CD8-positive, alpha-beta memory T cell (primary cell): ENCODE measurements at regions not wholly inside any gene's neighbourhood (a gene's known extent, or its start where the extent isn't known, plus 50 kb on each side); places are given as distances from the start of the nearest gene placed in this dataset.

Experiments used
- CTCF ChIA-PET: fragments of 350-600 bp; sonication (Branson Sonifier 250); formaldehyde crosslinking; loops from one replicate; lab custom pipeline; 2021; ENCODE audit warnings: antibody characterized with exemption; lab: Charles Lee
- POLR2A ChIA-PET: fragments of 350-600 bp; sonication (Branson Sonifier 250); formaldehyde crosslinking; loops from one replicate; lab custom pipeline; 2021; ENCODE audit warnings: antibody characterized with exemption; lab: Charles Lee
- DNase-seq, 5 donors: peaks; one replicate each; pipeline versions ENCODE4 v3.0.0 to v3.0.0-alpha.2; 2020 to 2022; ENCODE audit warnings: mixed read lengths in 1 of 5
- H3K27ac ChIP-seq: one replicate; pipeline ENCODE4 v1.7.0; 2013; ENCODE audit warnings: low read depth, mild to moderate bottlenecking, low read length, moderate library complexity
- H3K27me3 ChIP-seq: 2 replicates; pipeline ENCODE4 v1.7.0; 2013; ENCODE audit warnings: low read length, mild to moderate bottlenecking; ENCODE audit not compliant: insufficient read depth, poor library complexity, severe bottlenecking
- H3K36me3 ChIP-seq: 2 replicates; pipeline ENCODE4 v1.7.0; 2013; ENCODE audit warnings: mild to moderate bottlenecking, low read length, moderate library complexity; ENCODE audit not compliant: insufficient read depth
- H3K4me1 ChIP-seq: 2 replicates; pipeline ENCODE4 v1.7.0; 2013; ENCODE audit warnings: mild to moderate bottlenecking, low read length, moderate library complexity; ENCODE audit not compliant: insufficient read depth
- H3K4me3 ChIP-seq: 2 replicates; pipeline ENCODE4 v1.7.0; 2013; ENCODE audit warnings: mild to moderate bottlenecking, low read length
- H3K9me3 ChIP-seq: 2 replicates; pipeline ENCODE4 v1.7.0; 2013; ENCODE audit warnings: mild to moderate bottlenecking, low read length
- H3K27ac Mint-ChIP-seq, 8 donors: one replicate each; pipeline ENCODE4 v1.8.0; 2020 to 2021; ENCODE audit warnings: mixed read lengths in 8 of 8, mild to moderate bottlenecking in 6 of 8, inconsistent platforms in 3 of 8, moderate library complexity in 3 of 8
- H3K27me3 Mint-ChIP-seq, 2 donors: one replicate each; pipeline ENCODE4 v1.8.0; 2020 to 2021; ENCODE audit warnings: mixed read lengths in 2 of 2, mild to moderate bottlenecking in 1 of 2, moderate library complexity in 1 of 2
- H3K36me3 Mint-ChIP-seq, 3 donors: one replicate each; pipeline ENCODE4 v1.8.0; 2020 to 2021; ENCODE audit warnings: mixed read lengths in 3 of 3, inconsistent platforms in 1 of 3, mild to moderate bottlenecking in 1 of 3
- H3K4me1 Mint-ChIP-seq, 3 donors: one replicate each; pipeline ENCODE4 v1.8.0; 2020 to 2021; ENCODE audit warnings: mixed read lengths in 3 of 3, inconsistent platforms in 1 of 3, mild to moderate bottlenecking in 1 of 3
- H3K4me3 Mint-ChIP-seq, 7 donors: one replicate each; pipeline ENCODE4 v1.8.0; 2020 to 2021; ENCODE audit warnings: mixed read lengths in 7 of 7, mild to moderate bottlenecking in 6 of 7, moderate library complexity in 4 of 7, inconsistent platforms in 2 of 7
- H3K9me3 Mint-ChIP-seq, 5 donors: one replicate each; pipeline ENCODE4 v1.8.0; 2020 to 2022; ENCODE audit warnings: mixed read lengths in 5 of 5, mild to moderate bottlenecking in 3 of 5, moderate library complexity in 2 of 5, inconsistent platforms in 1 of 5

GRCh38 chr7:138169441-138169851, 93.2 kb downstream of the AKR1D1 start:
- no peak overlapping the region for H3K27ac Mint-ChIP-seq
- H3K36me3 ChIP-seq = no peaks in the 10 kb centered on the region
- peaks cover 0 to 10% (median 0%) of the 10 kb centered on the region in 3 donors for H3K36me3 Mint-ChIP-seq
- H3K27ac ChIP-seq = no peak overlapping the region
- H3K4me3 Mint-ChIP-seq = no peak overlapping the region
- no peak overlapping the region for H3K4me3 ChIP-seq
- H3K27me3 Mint-ChIP-seq = peaks cover 13 to 55% of the 10 kb centered on the region in 2 donors
- no peaks in the 10 kb centered on the region for H3K27me3 ChIP-seq
- ChIA-PET CTCF (no interaction called here), POLR2A (no interaction called here)
- no peaks in the 10 kb centered on the region for H3K4me1 ChIP-seq
- peaks cover 2 to 20% (median 15%) of the 10 kb centered on the region in 5 donors for H3K9me3 Mint-ChIP-seq
- no peaks in the 10 kb centered on the region for H3K9me3 ChIP-seq
- H3K4me1 Mint-ChIP-seq = no peaks in the 10 kb centered on the region
- no peak for DNase-seq

- ChIA-PET CTCF (interaction anchor here (1.5 kb wide), 1 partner anchor 568 kb away, joined by 4 read pairs; no protein-coding TSS in a partner anchor), POLR2A (no interaction called here)
- Mint-ChIP-seq H3K4me3 (no peak overlapping the region), H3K36me3 (peaks cover 0 to 4% (median 0%) of the 10 kb centered on the region in 3 donors), H3K4me1 (no peaks in the 10 kb centered on the region), H3K27ac (no peak overlapping the region), H3K27me3 (peaks cover 13 to 58% of the 10 kb centered on the region in 2 donors), H3K9me3 (peaks cover 2 to 14% (median 8%) of the 10 kb centered on the region in 5 donors)
- no peaks in the 10 kb centered on the region for H3K4me1 ChIP-seq
- H3K27ac ChIP-seq = no peak overlapping the region
- H3K4me3 ChIP-seq = no peak overlapping the region
- no peaks in the 10 kb centered on the region for H3K27me3 ChIP-seq
- H3K9me3 ChIP-seq = no peaks in the 10 kb centered on the region
- no peak for DNase-seq
- no peaks in the 10 kb centered on the region for H3K36me3 ChIP-seq
These were observed 94.0 kb downstream of the AKR1D1 start for GRCh38 chr7:138170298-138170697.

DNA sequence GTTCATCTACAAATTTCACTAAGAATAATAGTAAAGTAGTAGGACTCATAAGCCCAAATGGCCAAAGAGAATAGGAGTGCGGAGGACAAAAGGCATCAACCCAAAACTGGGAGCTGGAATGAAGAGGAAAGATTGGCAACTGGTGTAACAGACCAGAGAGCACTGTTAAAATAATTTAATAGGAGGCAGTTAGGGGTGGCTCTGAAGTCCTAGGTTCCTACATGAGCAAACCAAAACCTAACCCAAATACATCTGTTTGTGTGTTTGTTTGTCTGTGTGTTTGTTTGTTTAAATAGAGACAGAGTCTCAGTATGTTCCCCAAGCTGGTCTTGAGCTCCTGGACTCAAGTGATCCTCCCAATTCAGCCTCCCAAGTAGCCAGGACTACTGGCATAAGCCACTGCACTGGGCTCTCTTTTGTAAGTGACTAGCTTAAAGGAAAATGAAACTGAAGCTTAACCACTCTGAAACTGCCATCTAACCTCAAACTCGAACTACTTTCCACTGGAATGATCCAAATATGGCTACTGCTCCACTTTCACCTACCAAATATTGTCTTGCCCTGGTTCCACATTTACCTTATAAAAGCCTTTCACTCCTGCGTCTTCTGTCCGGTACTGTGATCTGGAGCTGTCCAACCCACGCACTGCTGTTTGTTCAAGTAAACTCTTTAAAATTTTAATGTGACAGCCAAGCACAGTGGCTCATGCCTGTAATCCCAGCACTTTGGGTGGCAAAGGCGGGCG, 94.9 kb downstream of the AKR1D1 start:
- H3K9me3 ChIP-seq = no peaks in the 10 kb centered on the region
- POLR2A ChIA-PET = no interaction called here
- H3K4me1 Mint-ChIP-seq = no peaks in the 10 kb centered on the region
- H3K36me3 Mint-ChIP-seq = peaks cover 0 to 4% (median 0%) of the 10 kb centered on the region in 3 donors
- H3K27ac ChIP-seq = no peak overlapping the region
- CTCF ChIA-PET = interaction anchor here (1.5 kb wide), 1 partner anchor 567 kb away, joined by 4 read pairs; no protein-coding TSS in a partner anchor
- no peak overlapping the region for H3K27ac Mint-ChIP-seq
- DNase-seq = no peak
- peaks cover 0 to 10% (median 4%) of the 10 kb centered on the region in 5 donors for H3K9me3 Mint-ChIP-seq
- H3K27me3 Mint-ChIP-seq = peaks cover 13 to 58% of the 10 kb centered on the region in 2 donors
- H3K36me3 ChIP-seq = no peaks in the 10 kb centered on the region
- no peaks in the 10 kb centered on the region for H3K4me1 ChIP-seq
- H3K4me3 Mint-ChIP-seq = no peak overlapping the region
- no peak overlapping the region for H3K4me3 ChIP-seq
- no peaks in the 10 kb centered on the region for H3K27me3 ChIP-seq

DNA sequence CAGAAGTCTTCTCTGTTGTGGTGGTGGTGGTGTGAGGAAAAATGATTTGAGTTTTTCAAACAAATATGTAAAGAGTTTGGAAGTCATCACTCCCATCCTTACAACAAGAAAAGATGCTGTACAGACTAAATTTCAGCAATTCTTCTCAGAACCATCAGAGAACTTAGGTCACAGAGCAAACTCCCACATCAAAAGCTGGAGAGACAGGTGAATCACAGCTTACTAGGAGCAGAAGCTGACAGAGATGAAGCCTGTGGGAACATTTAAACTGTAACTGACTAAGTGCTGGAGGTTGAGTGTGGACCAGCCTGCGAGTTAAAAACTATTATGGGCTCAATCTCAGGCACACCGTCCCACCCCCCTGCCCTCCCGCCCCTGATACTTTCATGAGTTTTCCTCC, 97.3 kb downstream of the AKR1D1 start:
- POLR2A ChIA-PET = no interaction called here
- Mint-ChIP-seq H3K9me3 (peaks cover 0 to 10% (median 4%) of the 10 kb centered on the region in 5 donors), H3K36me3 (no peaks in the 10 kb centered on the region), H3K4me1 (no peaks in the 10 kb centered on the region), H3K27ac (no peak overlapping the region), H3K4me3 (no peak overlapping the region), H3K27me3 (peaks cover 11 to 36% of the 10 kb centered on the region in 2 donors)
- CTCF ChIA-PET = no interaction called here
- Histone ChIP-seq H3K36me3 (no peaks in the 10 kb centered on the region), H3K27ac (no peak overlapping the region), H3K9me3 (no peaks in the 10 kb centered on the region), H3K4me3 (no peak overlapping the region), H3K27me3 (no peaks in the 10 kb centered on the region), H3K4me1 (no peaks in the 10 kb centered on the region)
- DNase-seq = no peak

GRCh38 chr7:138176060-138176459, 99.8 kb downstream of the AKR1D1 start:
- Mint-ChIP-seq H3K27ac (no peak overlapping the region), H3K9me3 (peaks cover 0 to 10% (median 4%) of the 10 kb centered on the region in 5 donors), H3K27me3 (peaks cover 8 to 15% of the 10 kb centered on the region in 2 donors), H3K36me3 (no peaks in the 10 kb centered on the region), H3K4me3 (no peak overlapping the region), H3K4me1 (no peaks in the 10 kb centered on the region)
- DNase-seq = no peak
- CTCF ChIA-PET = no interaction called here
- Histone ChIP-seq H3K27ac (no peak overlapping the region), H3K4me3 (no peak overlapping the region), H3K36me3 (no peaks in the 10 kb centered on the region), H3K9me3 (no peaks in the 10 kb centered on the region), H3K27me3 (no peaks in the 10 kb centered on the region), H3K4me1 (no peaks in the 10 kb centered on the region)
- POLR2A ChIA-PET = no interaction called here

DNA sequence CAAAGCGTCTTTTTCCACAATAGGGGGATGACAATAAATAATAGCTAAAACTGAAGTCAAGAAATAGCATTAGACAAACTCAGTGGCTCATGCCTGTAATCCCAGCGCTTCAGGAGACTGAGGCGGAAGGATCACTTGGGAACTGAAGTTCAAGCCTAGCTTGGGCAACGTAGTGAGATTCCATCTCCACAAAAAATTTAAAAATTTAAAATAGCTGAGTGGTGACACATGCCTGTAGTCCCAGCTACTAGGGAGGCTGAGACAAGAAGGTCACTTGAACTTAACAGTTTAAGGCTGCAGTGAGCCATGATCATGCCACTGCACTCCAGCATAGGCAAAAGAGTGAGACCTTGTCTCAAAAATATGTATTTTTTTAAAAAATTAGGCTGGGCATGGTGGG, 107.9 kb downstream of the AKR1D1 start:
- no peak for DNase-seq
- Histone ChIP-seq H3K27ac (no peak overlapping the region), H3K4me1 (no peaks in the 10 kb centered on the region), H3K4me3 (no peak overlapping the region), H3K9me3 (no peaks in the 10 kb centered on the region), H3K36me3 (no peaks in the 10 kb centered on the region), H3K27me3 (no peaks in the 10 kb centered on the region)
- Mint-ChIP-seq H3K4me1 (no peaks in the 10 kb centered on the region), H3K27me3 (peaks cover 4% of the 10 kb centered on the region in 2 donors), H3K9me3 (peaks cover 2 to 11% (median 4%) of the 10 kb centered on the region in 5 donors), H3K4me3 (no peak overlapping the region), H3K36me3 (peaks cover 0 to 3% (median 0%) of the 10 kb centered on the region in 3 donors), H3K27ac (no peak overlapping the region)
- POLR2A ChIA-PET = no interaction called here
- CTCF ChIA-PET = interaction anchor here (0.6 kb wide), 1 partner anchor 714 kb away, joined by 3 read pairs; no protein-coding TSS in a partner anchor

DNA sequence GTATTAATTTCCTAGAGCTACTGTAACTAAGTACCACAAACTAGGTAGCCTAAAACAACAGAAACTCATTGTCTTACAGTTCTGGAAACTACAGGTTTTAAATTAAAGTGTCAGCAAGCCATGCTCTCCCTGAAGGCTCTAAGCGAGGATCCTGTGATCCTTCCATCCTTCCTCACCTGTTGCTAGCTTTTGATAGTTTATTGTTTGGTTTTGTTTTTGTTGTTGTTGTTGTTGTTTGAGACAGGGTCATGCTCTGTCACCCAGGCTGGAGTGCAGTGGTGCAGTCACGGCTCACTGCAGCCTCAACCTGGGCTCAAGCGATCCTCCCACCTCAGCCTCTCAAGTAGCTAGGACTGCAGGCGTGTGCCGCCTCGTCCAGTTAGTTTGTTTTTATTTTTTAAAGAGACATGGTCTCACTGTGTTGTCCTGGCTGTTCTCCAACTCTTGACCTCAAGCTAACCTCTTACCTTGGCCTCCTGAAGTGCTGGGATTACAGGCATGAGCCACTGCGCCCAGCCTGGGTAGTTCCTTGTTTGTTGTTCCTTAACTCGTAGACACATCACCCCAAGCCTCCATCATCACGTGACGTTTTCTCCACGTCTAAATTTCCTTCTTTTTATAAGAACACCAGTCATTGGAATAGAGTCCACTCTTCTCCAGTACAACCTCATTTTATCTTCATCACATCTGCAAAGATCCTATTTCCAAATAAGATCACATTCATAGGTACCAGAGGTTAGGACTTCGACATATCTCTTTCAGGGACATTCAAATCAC, 109.1 kb downstream of the AKR1D1 start:
- ChIA-PET CTCF (no interaction called here), POLR2A (no interaction called here)
- Histone ChIP-seq H3K36me3 (no peaks in the 10 kb centered on the region), H3K9me3 (no peaks in the 10 kb centered on the region), H3K4me3 (no peak overlapping the region), H3K4me1 (no peaks in the 10 kb centered on the region), H3K27me3 (no peaks in the 10 kb centered on the region), H3K27ac (no peak overlapping the region)
- DNase-seq = no peak
- Mint-ChIP-seq H3K36me3 (peaks cover 0 to 3% (median 0%) of the 10 kb centered on the region in 3 donors), H3K4me3 (no peak overlapping the region), H3K4me1 (no peaks in the 10 kb centered on the region), H3K27ac (no peak overlapping the region), H3K9me3 (peaks cover 2 to 11% (median 4%) of the 10 kb centered on the region in 5 donors), H3K27me3 (peaks cover 4% of the 10 kb centered on the region in 2 donors)

DNA sequence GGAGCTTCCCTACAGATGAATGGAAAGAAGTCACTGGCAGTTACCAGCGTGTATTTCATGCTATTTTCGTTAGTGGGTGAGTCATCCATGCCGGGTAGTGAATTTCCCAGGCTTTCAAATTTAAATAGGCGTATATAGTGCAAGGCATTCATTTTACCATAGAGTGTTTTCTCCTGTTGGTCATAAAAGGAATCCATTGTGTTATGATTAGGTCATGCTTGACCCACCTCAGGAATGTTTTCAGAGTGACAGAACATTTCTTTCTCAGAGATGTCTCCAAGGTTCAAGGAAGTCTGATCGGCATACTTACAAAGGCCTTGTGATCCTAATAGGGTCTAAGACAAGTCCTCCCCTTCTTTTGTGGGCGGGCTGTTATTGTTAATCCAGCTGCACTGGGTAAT, 110.7 kb downstream of the AKR1D1 start:
- POLR2A ChIA-PET = no interaction called here
- Histone ChIP-seq H3K27me3 (no peaks in the 10 kb centered on the region), H3K4me1 (no peaks in the 10 kb centered on the region), H3K9me3 (no peaks in the 10 kb centered on the region), H3K36me3 (no peaks in the 10 kb centered on the region), H3K27ac (no peak overlapping the region), H3K4me3 (no peak overlapping the region)
- peaks cover 2 to 11% (median 4%) of the 10 kb centered on the region in 5 donors for H3K9me3 Mint-ChIP-seq
- H3K27me3 Mint-ChIP-seq = peaks cover 4 to 6% of the 10 kb centered on the region in 2 donors
- H3K4me3 Mint-ChIP-seq = no peak overlapping the region
- H3K36me3 Mint-ChIP-seq = peaks cover 0 to 3% (median 0%) of the 10 kb centered on the region in 3 donors
- DNase-seq = no peak
- no peaks in the 10 kb centered on the region for H3K4me1 Mint-ChIP-seq
- no peak overlapping the region for H3K27ac Mint-ChIP-seq
- CTCF ChIA-PET = no interaction called here
